ENCODE measurements at regions not wholly inside any gene's neighbourhood (a gene's known extent, or its start where the extent isn't known, plus 50 kb on each side); places are given as distances from the start of the nearest gene placed in this dataset.

- in situ Hi-C loops (cut with MboI) (no loop called here), intact Hi-C loops (cut with micrococcal nuclease) (no loop called here)
- no peak for ATAC-seq
- ChIA-PET POLR2A (no interaction called here), CTCF (ENCODE audit: low intra/inter-chr PET ratio) (no interaction called here)
- H2AFZ ChIP-seq (ENCODE audit: low read depth, low read length): no peak overlapping the region
- H3K9me1 ChIP-seq (ENCODE audit: control insufficient read depth, insufficient read depth, low read length): no peaks in the 10 kb centered on the region
- H3K79me2 ChIP-seq (ENCODE audit: control insufficient read depth, insufficient read depth, low read length): no peaks in the 10 kb centered on the region
- H3K27me3 ChIP-seq (ENCODE audit: control insufficient read depth in 2 of 2, insufficient read depth in 2 of 2, low read length in 2 of 2): no peaks in the 10 kb centered on the region; a peak in 1 of 5 replicates
- no peak overlapping the region for H3K4me3 ChIP-seq
- WGBS (ENCODE audit: insufficient coverage, low coverage, missing lambda C conversion rate): 0% methylated on average over 6 of the region's 6 CpGs
- no TSS peak for BruUV-seq (replicated peaks)
- H3K4me1 ChIP-seq (replicated peaks in 1 of 2; ENCODE audit: control insufficient read depth in 2 of 2, insufficient read depth in 2 of 2, low read length in 2 of 2): no peaks in the 10 kb centered on the region
- no peak for DNase-seq (ENCODE audit: extremely low read depth in 1 of 4, low spot score in 3 of 4)
- no peaks in the 10 kb centered on the region for H4K20me1 ChIP-seq (replicated peaks; ENCODE audit: control insufficient read depth, insufficient read depth, low read length)
- no peak for FAIRE-seq
- no peak overlapping the region for H3K4me2 ChIP-seq (ENCODE audit: insufficient read depth, low read length)
- H3K9ac ChIP-seq (ENCODE audit: insufficient read depth in 1 of 2, low read depth in 2 of 2, low read length in 2 of 2): no peak overlapping the region
- H3K9me3 ChIP-seq (replicated peaks; ENCODE audit: control insufficient read depth, insufficient read depth, low read depth, low read length): no peaks in the 10 kb centered on the region
- H3K36me3 ChIP-seq (ENCODE audit: control insufficient read depth, insufficient read depth, low read length): no peaks in the 10 kb centered on the region
- no peak overlapping the region for H3K27ac ChIP-seq (ENCODE audit: extremely low read depth, low read depth, low read length)
- TF ChIP-seq ZBTB11 (CRISPR knock-in tag; IDR thresholded peaks at IDR 0.05) (no peak), MIER1 (IDR thresholded peaks at IDR 0.05; ENCODE audit: low read depth) (no peak), ZFP30 (CRISPR knock-in tag; IDR thresholded peaks at IDR 0.05; ENCODE audit: borderline replicate concordance) (no peak), KDM1A (IDR thresholded peaks at IDR 0.05) (no peak), ATF4 (CRISPR knock-in tag; IDR thresholded peaks at IDR 0.05) (no peak), ZNF512 (tag; IDR thresholded peaks at IDR 0.05) (no peak), TARDBP (IDR thresholded peaks at IDR 0.05) (no peak), NRF1 (conservative IDR thresholded peaks at IDR 0.05 in 1 of 2, IDR thresholded peaks at IDR 0.05 in 1 of 2) (no peak)
Observed at GRCh38 chr11:131297441-131297840, 73.0 kb upstream of the NTM start.

All from K562 (cell line).